Cardiac muscle cell (in vitro differentiated cells and primary cell): ENCODE measurements at regions not wholly inside any gene's neighbourhood (a gene's known extent, or its start where the extent isn't known, plus 50 kb on each side); places are given as distances from the start of the nearest gene placed in this dataset.
A peak's percentile ranks its signal among the peaks of the same experiment; 100 is the strongest.

Experiments used
- DNase-seq, 2 donors: peaks; one replicate each; pipeline versions ENCODE4 v3.0.0 to v3.0.0-alpha.2; 2010 to 2017; ENCODE audit warnings: low read depth in 1 of 2, low spot score in 1 of 2
- H3K27ac ChIP-seq: fragments of 200-600 bp; sonication (generic); 2 replicates; pipeline ENCODE4 v1.5.1; 2016
- H3K27me3 ChIP-seq: fragments of 200-600 bp; sonication (generic); 2 replicates; pipeline ENCODE4 v1.6.0; 2016; ENCODE audit warnings: control low read depth
- H3K36me3 ChIP-seq: fragments of 200-600 bp; sonication (generic); 2 replicates; pipeline ENCODE4 v1.5.1; 2016; ENCODE audit warnings: control low read depth
- H3K4me1 ChIP-seq: fragments of 200-600 bp; sonication (generic); 2 replicates; pipeline ENCODE4 v1.8.1; 2017; ENCODE audit warnings: low read depth, mild to moderate bottlenecking, mixed run types
- H3K4me3 ChIP-seq: fragments of 200-600 bp; sonication (generic); 2 replicates; pipeline ENCODE4 v1.5.1; 2016; ENCODE audit warnings: mild to moderate bottlenecking
- H3K9me3 ChIP-seq: fragments of 200-600 bp; sonication (generic); 2 replicates; pipeline ENCODE4 v1.5.1; 2017; ENCODE audit warnings: low read depth, mild to moderate bottlenecking, control low read depth
- CTCF ChIP-seq: IDR thresholded peaks from 2 replicates; pipeline ENCODE4 v1.5.1; 2012; ENCODE audit warnings: low read depth, mild to moderate bottlenecking, low read length

- TF ChIP-seq CTCF: no peak
- Histone ChIP-seq H3K9me3 (no peaks in the 10 kb centered on the region), H3K36me3 (no peaks in the 10 kb centered on the region), H3K4me3 (no peak overlapping the region), H3K27ac (peak overlapping the region; percentile 78), H3K4me1 (peaks cover 36% of the 10 kb centered on the region), H3K27me3 (no peaks in the 10 kb centered on the region)
- DNase-seq: peak in 1 of 2 donors; percentile 46
These were observed 184.4 kb upstream of the NCAM1 start for GRCh38 chr11:112776834-112777233.

- no peak for TF ChIP-seq CTCF
- peak; percentile 55 to 71 for DNase-seq
- H3K27ac ChIP-seq: peak overlapping the region; percentile 78
These were observed 183.9 kb upstream of the NCAM1 start for GRCh38 chr11:112777283-112777751.

GRCh38 chr11:112778091-112778876 is 182.9 kb upstream of the NCAM1 start:
- Histone ChIP-seq H3K4me1 (peaks cover 36% of the 10 kb centered on the region), H3K36me3 (no peaks in the 10 kb centered on the region), H3K4me3 (no peak overlapping the region), H3K27ac (peak overlapping the region; percentile 78), H3K27me3 (no peaks in the 10 kb centered on the region), H3K9me3 (no peaks in the 10 kb centered on the region)
- DNase-seq: peak in 1 of 2 donors; percentile 57
- TF ChIP-seq CTCF: no peak

More at GRCh38 chr11:112777283-112777751, 183.9 kb upstream of the NCAM1 start:
- Histone ChIP-seq H3K4me3 (no peak overlapping the region), H3K4me1 (peaks cover 36% of the 10 kb centered on the region), H3K36me3 (no peaks in the 10 kb centered on the region), H3K27me3 (no peaks in the 10 kb centered on the region), H3K9me3 (no peaks in the 10 kb centered on the region)

- TF ChIP-seq CTCF: no peak
- no peaks in the 10 kb centered on the region for H3K9me3 ChIP-seq
- H3K4me1 ChIP-seq: peaks cover 36% of the 10 kb centered on the region
- peak overlapping the region; percentile 78 for H3K27ac ChIP-seq
- H3K27me3 ChIP-seq: no peaks in the 10 kb centered on the region
- no peak for DNase-seq
- no peak overlapping the region for H3K4me3 ChIP-seq
- H3K36me3 ChIP-seq: no peaks in the 10 kb centered on the region
These were observed 182.3 kb upstream of the NCAM1 start for GRCh38 chr11:112778877-112779266.

GRCh38 chr11:112780351-112781087 is 180.7 kb upstream of the NCAM1 start:
- TF ChIP-seq CTCF: peak; percentile 33
- H3K9me3 ChIP-seq: no peaks in the 10 kb centered on the region
- no peaks in the 10 kb centered on the region for H3K36me3 ChIP-seq
- DNase-seq: peak in 1 of 2 donors; percentile 82
- peaks cover 39% of the 10 kb centered on the region for H3K4me1 ChIP-seq
- H3K4me3 ChIP-seq: no peak overlapping the region
- H3K27ac ChIP-seq: no peak overlapping the region
- H3K27me3 ChIP-seq: no peaks in the 10 kb centered on the region
